GM13977 (cell line): ENCODE measurements at regions not wholly inside any gene's neighbourhood (a gene's known extent, or its start where the extent isn't known, plus 50 kb on each side); places are given as distances from the start of the nearest gene placed in this dataset.

Experiments
- DNase-seq: peaks from one replicate; pipeline ENCODE4 v3.0.0; 2012; ENCODE audit warnings: low spot score
- CTCF ChIP-seq: IDR thresholded peaks from 2 replicates; pipeline ENCODE4 v1.5.1; 2012; ENCODE audit warnings: mild to moderate bottlenecking, control low read depth; ENCODE audit not compliant: insufficient read depth; ENCODE audit errors: extremely low read depth, missing control alignments
- in situ Hi-C: fragments of 300-500 bp; cut with MboI; formaldehyde crosslinking; loops from one replicate; pipeline ENCODE4 v1.12.0; 2022; ENCODE audit warnings: low sequenced_read_pairs, low pct_unique_long_range_greater_than_20kb, mixed read lengths, inconsistent platforms; ENCODE audit not compliant: unreplicated experiment

GRCh38 chr3:117692416-117692995 is 982.9 kb downstream of the TUSC7 start:
- TF ChIP-seq CTCF: no peak
- in situ Hi-C loops: no loop called here
- no peak for DNase-seq

- TF ChIP-seq CTCF: no peak
- no peak for DNase-seq
- in situ Hi-C loops: no loop called here
These were observed 985.7 kb downstream of the TUSC7 start for GRCh38 chr3:117695321-117695720.

- DNase-seq: no peak
- in situ Hi-C loops: no loop called here
- TF ChIP-seq CTCF: no peak
These were observed 986.5 kb downstream of the TUSC7 start for GRCh38 chr3:117695871-117696645.

GRCh38 chr3:117696851-117697407 is 987.4 kb downstream of the TUSC7 start:
- in situ Hi-C loops: no loop called here
- no peak for DNase-seq
- TF ChIP-seq CTCF: no peak

GRCh38 chr3:117699058-117699457 is 989.5 kb downstream of the TUSC7 start:
- in situ Hi-C loops: no loop called here
- no peak for TF ChIP-seq CTCF
- no peak for DNase-seq

GRCh38 chr3:117700573-117701360 is 991.2 kb downstream of the TUSC7 start:
- no peak for TF ChIP-seq CTCF
- no peak for DNase-seq
- in situ Hi-C loops: no loop called here
